Right lobe of liver (tissue), 6 donors: ENCODE measurements at regions not wholly inside any gene's neighbourhood (a gene's known extent, or its start where the extent isn't known, plus 50 kb on each side); places are given as distances from the start of the nearest gene placed in this dataset.

Experiments used
- ATAC-seq, 4 donors: fragments of 200-7000 bp; cut with Tn5 transposase; one replicate each; pipeline ENCODE4 v1.9.1; 2020; ENCODE audit warnings: mild to moderate bottlenecking in 4 of 4, moderate library complexity in 4 of 4
- DNase-seq, 3 donors: peaks; one replicate each; pipeline ENCODE4 v3.0.0-alpha.2; 2020
- H3K27ac ChIP-seq, 3 donors: fragments of 200-600 bp; one replicate each; pipeline ENCODE4 v1.8.0; 2022
- H3K27me3 ChIP-seq, 2 donors: fragments of 200-600 bp; one replicate each; pipeline ENCODE4 v1.8.0; 2022
- H3K36me3 ChIP-seq, 4 donors: fragments of 200-600 bp; sonication (generic) in 1 of 4; one replicate each; pipeline versions ENCODE4 v1.5.1 to v1.8.0; 2017 to 2022; ENCODE audit warnings: control low read depth in 1 of 4
- H3K4me1 ChIP-seq, 4 donors: fragments of 200-600 bp; sonication (generic) in 1 of 4; one replicate each; pipeline versions ENCODE4 v1.5.1 to v1.8.0; 2017 to 2022; ENCODE audit warnings: control low read depth in 1 of 4
- H3K4me3 ChIP-seq, 3 donors: fragments of 200-600 bp; one replicate each; pipeline ENCODE4 v1.8.0; 2022
- H3K9me3 ChIP-seq, 4 donors: fragments of 200-600 bp; sonication (generic) in 1 of 4; one replicate each; pipeline versions ENCODE4 v1.5.1 to v1.8.0; 2017 to 2022; ENCODE audit warnings: control low read depth in 1 of 4
- POLR2A ChIP-seq: fragments of 450-650 bp; IDR thresholded peaks from one replicate; pipeline ENCODE4 v1.6.1; 2017; ENCODE audit warnings: antibody characterized with exemption, mild to moderate bottlenecking
- WGBS: methylation state at CpG from one replicate; pipeline ENCODE4 v1.1.6; 2018; ENCODE audit warnings: low coverage, low lambda C conversion rate; ENCODE audit not compliant: insufficient coverage; ENCODE audit errors: missing lambda C conversion rate; 5-methylcytosine and 5-hydroxymethylcytosine counted together
- intact Hi-C, 2 donors: fragments of 100-400 bp; cut with DNase I; formaldehyde crosslinking; loops; one replicate each; pipeline versions ENCODE4 v1.11.2 to v1.14.1; 2022
- TF ChIP-seq, protein P1 (sequence below), 4 donors: fragments of 200-600 bp in 3 of 4; fragments of 450-650 bp in 1 of 4; IDR thresholded peaks; one replicate each; pipeline versions ENCODE4 v1.5.1 to v1.8.0; 2016 to 2022; ENCODE audit warnings: antibody characterized with exemption in 4 of 4, mild to moderate bottlenecking in 2 of 4
- donor health status: DM: no; HTN: yes; CAD: no.
- donor health status: DM: no; HTN: no; CAD: no.
- donor health status: DM: no; HTN: no; CAD: no.
- donor health status: DM: no; HTN: yes; CAD: no.
- donor health status: DM: no; HTN: yes; CAD: no.

- H3K27me3 ChIP-seq = no peaks in the 10 kb centered on the region
- no peaks in the 10 kb centered on the region for H3K4me1 ChIP-seq
- no peak for DNase-seq
- no peak overlapping the region for H3K4me3 ChIP-seq
- no peaks in the 10 kb centered on the region for H3K9me3 ChIP-seq
- no peak overlapping the region for H3K27ac ChIP-seq
- intact Hi-C loops = no loop called here
- 47% methylated on average over 3 of the region's 6 CpGs for WGBS
- ATAC-seq = peak in 1 of 4 donors; percentile 33
- no peaks in the 10 kb centered on the region for H3K36me3 ChIP-seq
- TF ChIP-seq POLR2A = no peak
- TF ChIP-seq, protein P1, sequence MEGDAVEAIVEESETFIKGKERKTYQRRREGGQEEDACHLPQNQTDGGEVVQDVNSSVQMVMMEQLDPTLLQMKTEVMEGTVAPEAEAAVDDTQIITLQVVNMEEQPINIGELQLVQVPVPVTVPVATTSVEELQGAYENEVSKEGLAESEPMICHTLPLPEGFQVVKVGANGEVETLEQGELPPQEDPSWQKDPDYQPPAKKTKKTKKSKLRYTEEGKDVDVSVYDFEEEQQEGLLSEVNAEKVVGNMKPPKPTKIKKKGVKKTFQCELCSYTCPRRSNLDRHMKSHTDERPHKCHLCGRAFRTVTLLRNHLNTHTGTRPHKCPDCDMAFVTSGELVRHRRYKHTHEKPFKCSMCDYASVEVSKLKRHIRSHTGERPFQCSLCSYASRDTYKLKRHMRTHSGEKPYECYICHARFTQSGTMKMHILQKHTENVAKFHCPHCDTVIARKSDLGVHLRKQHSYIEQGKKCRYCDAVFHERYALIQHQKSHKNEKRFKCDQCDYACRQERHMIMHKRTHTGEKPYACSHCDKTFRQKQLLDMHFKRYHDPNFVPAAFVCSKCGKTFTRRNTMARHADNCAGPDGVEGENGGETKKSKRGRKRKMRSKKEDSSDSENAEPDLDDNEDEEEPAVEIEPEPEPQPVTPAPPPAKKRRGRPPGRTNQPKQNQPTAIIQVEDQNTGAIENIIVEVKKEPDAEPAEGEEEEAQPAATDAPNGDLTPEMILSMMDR (IDR thresholded peaks at IDR 0.05) = no peak
These were observed 445.3 kb downstream of the BRD1 start for GRCh38 chr22:49382451-49382735.

GRCh38 chr22:49381595-49382450 is 445.9 kb downstream of the BRD1 start:
- H3K27ac ChIP-seq = no peak overlapping the region
- ATAC-seq (no peak), DNase-seq (no peak)
- no peaks in the 10 kb centered on the region for H3K9me3 ChIP-seq
- no peaks in the 10 kb centered on the region for H3K27me3 ChIP-seq
- H3K36me3 ChIP-seq = no peaks in the 10 kb centered on the region
- TF ChIP-seq, protein P1 (IDR thresholded peaks at IDR 0.05) = no peak
- TF ChIP-seq POLR2A = no peak
- intact Hi-C loops = no loop called here
- no peaks in the 10 kb centered on the region for H3K4me1 ChIP-seq
- 39% methylated on average over 16 of the region's 18 CpGs for WGBS
- no peak overlapping the region for H3K4me3 ChIP-seq

- Histone ChIP-seq H3K27me3 (no peaks in the 10 kb centered on the region), H3K9me3 (no peaks in the 10 kb centered on the region), H3K4me3 (no peak overlapping the region), H3K36me3 (no peaks in the 10 kb centered on the region), H3K27ac (no peak overlapping the region), H3K4me1 (no peaks in the 10 kb centered on the region)
- intact Hi-C loops = no loop called here
- TF ChIP-seq, protein P1 (IDR thresholded peaks at IDR 0.05) = no peak
- TF ChIP-seq POLR2A = no peak
- 18% methylated on average over 1 of the region's 1 CpG for WGBS
- no peak for ATAC-seq
- DNase-seq = no peak
These were observed 446.9 kb downstream of the BRD1 start for GRCh38 chr22:49380828-49381114.

GRCh38 chr22:49380095-49380827 is 447.4 kb downstream of the BRD1 start:
- H3K4me1 ChIP-seq = no peaks in the 10 kb centered on the region
- no peak overlapping the region for H3K27ac ChIP-seq
- no peak for TF ChIP-seq POLR2A
- TF ChIP-seq, protein P1 (IDR thresholded peaks at IDR 0.05) = no peak
- H3K4me3 ChIP-seq = no peak overlapping the region
- 33% methylated on average over 6 of the region's 12 CpGs for WGBS
- H3K36me3 ChIP-seq = no peaks in the 10 kb centered on the region
- no peaks in the 10 kb centered on the region for H3K9me3 ChIP-seq
- ATAC-seq = no peak
- H3K27me3 ChIP-seq = no peaks in the 10 kb centered on the region
- intact Hi-C loops = no loop called here
- no peak for DNase-seq
